GM12801 (cell line): ENCODE measurements at regions not wholly inside any gene's neighbourhood (a gene's known extent, or its start where the extent isn't known, plus 50 kb on each side); places are given as distances from the start of the nearest gene placed in this dataset.

ENCODE experiments used
- CTCF ChIP-seq: IDR thresholded peaks from one replicate; pipeline ENCODE4 v1.5.1; 2011; ENCODE audit warnings: control low read depth; ENCODE audit not compliant: insufficient read length; ENCODE audit errors: extremely low read depth

GRCh38 chr3:135865085-135865484, 100.4 kb upstream of the PPP2R3A start:
- no peak for TF ChIP-seq CTCF

- no peak for TF ChIP-seq CTCF
Measured at GRCh38 chr3:135865553-135865952, 100.0 kb upstream of the PPP2R3A start.

GRCh38 chr3:135867911-135868310, 97.6 kb upstream of the PPP2R3A start:
- no peak for TF ChIP-seq CTCF

GRCh38 chr3:135868801-135869200, 96.7 kb upstream of the PPP2R3A start:
- no peak for TF ChIP-seq CTCF

GRCh38 chr3:135869439-135870105, 96.0 kb upstream of the PPP2R3A start:
- TF ChIP-seq CTCF: no peak

GRCh38 chr3:135871311-135871710, 94.2 kb upstream of the PPP2R3A start:
- TF ChIP-seq CTCF: no peak

- no peak for TF ChIP-seq CTCF
Measured at GRCh38 chr3:135874035-135874434, 91.5 kb upstream of the PPP2R3A start.

- no peak for TF ChIP-seq CTCF
Measured at GRCh38 chr3:135878501-135878900, 87.0 kb upstream of the PPP2R3A start.
